MCF 10A (cell line): ENCODE measurements at regions not wholly inside any gene's neighbourhood (a gene's known extent, or its start where the extent isn't known, plus 50 kb on each side); places are given as distances from the start of the nearest gene placed in this dataset.

Source experiments
- BruUV-seq: library from RNA; stranded (reverse); fragments of 400-500 nt; replicated peaks from 2 replicates; lab custom pipeline; 2021; lab: Mats Ljungman, UMichigan
- CTCF ChIA-PET: fragments of 300-600 bp; sonication (Branson Sonifier 250); formaldehyde crosslinking; extraction: SDS; loops from one replicate; lab custom pipeline; 2021; ENCODE audit warnings: antibody characterized with exemption, inconsistent platforms; lab: Yijun Ruan, JAX
- POLR2A ChIA-PET: fragments of 300-600, 350-650 bp; sonication (Branson Sonifier 250); formaldehyde crosslinking; extraction: SDS; loops from one replicate; lab custom pipeline; 2020; ENCODE audit warnings: antibody characterized with exemption, inconsistent platforms; lab: Yijun Ruan, JAX
- DNase-seq: peaks from one replicate; pipeline ENCODE4 v3.0.0-alpha.2; 2018; ENCODE audit not compliant: unreplicated experiment
- H3K27ac Mint-ChIP-seq: one replicate; pipeline ENCODE4 v1.8.0; 2022; ENCODE audit warnings: mild to moderate bottlenecking, low read depth, mixed read lengths; ENCODE audit not compliant: unreplicated experiment
- H3K27me3 Mint-ChIP-seq: one replicate; pipeline ENCODE4 v1.8.0; 2022; ENCODE audit warnings: mixed read lengths; ENCODE audit not compliant: insufficient read depth, unreplicated experiment
- H3K36me3 Mint-ChIP-seq: one replicate; pipeline ENCODE4 v1.8.0; 2022; ENCODE audit warnings: mild to moderate bottlenecking, moderate library complexity, mixed read lengths; ENCODE audit not compliant: insufficient read depth, unreplicated experiment
- H3K4me1 Mint-ChIP-seq: one replicate; pipeline ENCODE4 v1.8.0; 2022; ENCODE audit warnings: mixed read lengths; ENCODE audit not compliant: insufficient read depth, unreplicated experiment
- H3K4me3 Mint-ChIP-seq: one replicate; pipeline ENCODE4 v1.8.0; 2022; ENCODE audit warnings: mild to moderate bottlenecking, moderate library complexity, mixed read lengths; ENCODE audit not compliant: unreplicated experiment
- H3K9me3 Mint-ChIP-seq: one replicate; pipeline ENCODE4 v1.8.0; 2022; ENCODE audit warnings: mixed read lengths; ENCODE audit not compliant: unreplicated experiment
- intact Hi-C: fragments of 100-400 bp; cut with micrococcal nuclease; formaldehyde crosslinking; loops from 2 replicates; pipeline ENCODE4 v1.14.1; 2022
- TF ChIP-seq, protein P1 (sequence below): fragments of 200-600 bp; IDR thresholded peaks from one replicate; pipeline ENCODE4 v1.8.0; 2022; ENCODE audit warnings: antibody characterized with exemption, mild to moderate bottlenecking; ENCODE audit not compliant: unreplicated experiment

DNA sequence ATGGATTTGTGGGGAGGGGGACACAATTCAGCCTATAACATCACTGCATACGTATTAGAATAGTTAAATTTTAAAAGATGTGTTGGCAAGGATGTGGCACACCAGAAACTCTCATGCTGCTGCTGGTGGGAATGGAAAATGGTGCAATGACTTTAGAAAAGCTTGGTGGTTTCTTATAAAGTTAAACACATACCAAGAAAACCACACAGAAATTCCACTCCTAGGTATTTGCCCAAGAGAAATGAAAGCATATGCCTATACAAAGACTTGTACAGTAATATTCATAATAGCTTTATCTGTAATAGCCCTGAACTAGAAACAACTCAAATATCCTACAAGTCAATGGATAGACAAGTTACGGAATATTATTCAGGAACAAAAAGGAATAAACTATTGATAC lies 71.3 kb upstream of the PDHA1 start:
- BruUV-seq, result no TSS peak
- Mint-ChIP-seq H3K4me3 (no peak overlapping the region), H3K9me3 (peaks cover 6% of the 10 kb centered on the region), H3K27ac (no peak overlapping the region), H3K4me1 (no peaks in the 10 kb centered on the region), H3K27me3 (no peaks in the 10 kb centered on the region), H3K36me3 (no peaks in the 10 kb centered on the region)
- TF ChIP-seq, protein P1, sequence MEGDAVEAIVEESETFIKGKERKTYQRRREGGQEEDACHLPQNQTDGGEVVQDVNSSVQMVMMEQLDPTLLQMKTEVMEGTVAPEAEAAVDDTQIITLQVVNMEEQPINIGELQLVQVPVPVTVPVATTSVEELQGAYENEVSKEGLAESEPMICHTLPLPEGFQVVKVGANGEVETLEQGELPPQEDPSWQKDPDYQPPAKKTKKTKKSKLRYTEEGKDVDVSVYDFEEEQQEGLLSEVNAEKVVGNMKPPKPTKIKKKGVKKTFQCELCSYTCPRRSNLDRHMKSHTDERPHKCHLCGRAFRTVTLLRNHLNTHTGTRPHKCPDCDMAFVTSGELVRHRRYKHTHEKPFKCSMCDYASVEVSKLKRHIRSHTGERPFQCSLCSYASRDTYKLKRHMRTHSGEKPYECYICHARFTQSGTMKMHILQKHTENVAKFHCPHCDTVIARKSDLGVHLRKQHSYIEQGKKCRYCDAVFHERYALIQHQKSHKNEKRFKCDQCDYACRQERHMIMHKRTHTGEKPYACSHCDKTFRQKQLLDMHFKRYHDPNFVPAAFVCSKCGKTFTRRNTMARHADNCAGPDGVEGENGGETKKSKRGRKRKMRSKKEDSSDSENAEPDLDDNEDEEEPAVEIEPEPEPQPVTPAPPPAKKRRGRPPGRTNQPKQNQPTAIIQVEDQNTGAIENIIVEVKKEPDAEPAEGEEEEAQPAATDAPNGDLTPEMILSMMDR, result no peak
- intact Hi-C loops, result no loop called here
- CTCF ChIA-PET, result no interaction called here
- POLR2A ChIA-PET, result interaction anchor here (0.6 kb wide), 1 partner anchor 1383 kb away, joined by 3 read pairs; no protein-coding TSS in a partner anchor
- no peak for DNase-seq

DNA sequence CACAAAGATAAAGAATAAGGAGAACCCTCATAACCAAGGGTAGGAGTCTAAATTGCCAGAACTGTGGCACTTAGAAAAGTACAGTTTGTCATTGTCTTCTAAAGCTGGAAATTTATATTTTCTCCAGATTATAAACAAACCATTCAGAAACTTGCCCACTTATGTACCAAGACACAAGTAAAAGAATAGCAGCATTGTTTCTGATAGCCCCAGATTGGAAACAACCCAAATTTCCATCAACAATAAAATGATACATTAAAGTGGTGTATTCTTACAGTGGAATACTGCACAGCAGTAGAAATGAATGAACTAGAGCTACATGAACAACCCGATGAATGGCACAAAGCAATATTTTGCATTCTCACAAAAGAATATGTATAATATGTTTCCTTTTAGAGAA lies 63.1 kb upstream of the PDHA1 start:
- Mint-ChIP-seq H3K9me3 (peaks cover 13% of the 10 kb centered on the region), H3K27ac (no peak overlapping the region), H3K4me1 (no peaks in the 10 kb centered on the region), H3K4me3 (no peak overlapping the region), H3K36me3 (no peaks in the 10 kb centered on the region), H3K27me3 (no peaks in the 10 kb centered on the region)
- TF ChIP-seq, protein P1, result no peak
- CTCF ChIA-PET, result no interaction called here
- BruUV-seq, result no TSS peak
- POLR2A ChIA-PET, result no interaction called here
- intact Hi-C loops, result no loop called here
- no peak for DNase-seq

- ChIA-PET POLR2A (no interaction called here), CTCF (no interaction called here)
- Mint-ChIP-seq H3K27ac (no peak overlapping the region), H3K4me1 (no peaks in the 10 kb centered on the region), H3K27me3 (no peaks in the 10 kb centered on the region), H3K9me3 (peaks cover 11% of the 10 kb centered on the region), H3K4me3 (no peak overlapping the region), H3K36me3 (no peaks in the 10 kb centered on the region)
- BruUV-seq, result no TSS peak
- intact Hi-C loops, result no loop called here
- TF ChIP-seq, protein P1, result no peak
- no peak for DNase-seq
These were observed 62.5 kb upstream of the PDHA1 start for GRCh38 chrX:19281256-19281655.

DNA sequence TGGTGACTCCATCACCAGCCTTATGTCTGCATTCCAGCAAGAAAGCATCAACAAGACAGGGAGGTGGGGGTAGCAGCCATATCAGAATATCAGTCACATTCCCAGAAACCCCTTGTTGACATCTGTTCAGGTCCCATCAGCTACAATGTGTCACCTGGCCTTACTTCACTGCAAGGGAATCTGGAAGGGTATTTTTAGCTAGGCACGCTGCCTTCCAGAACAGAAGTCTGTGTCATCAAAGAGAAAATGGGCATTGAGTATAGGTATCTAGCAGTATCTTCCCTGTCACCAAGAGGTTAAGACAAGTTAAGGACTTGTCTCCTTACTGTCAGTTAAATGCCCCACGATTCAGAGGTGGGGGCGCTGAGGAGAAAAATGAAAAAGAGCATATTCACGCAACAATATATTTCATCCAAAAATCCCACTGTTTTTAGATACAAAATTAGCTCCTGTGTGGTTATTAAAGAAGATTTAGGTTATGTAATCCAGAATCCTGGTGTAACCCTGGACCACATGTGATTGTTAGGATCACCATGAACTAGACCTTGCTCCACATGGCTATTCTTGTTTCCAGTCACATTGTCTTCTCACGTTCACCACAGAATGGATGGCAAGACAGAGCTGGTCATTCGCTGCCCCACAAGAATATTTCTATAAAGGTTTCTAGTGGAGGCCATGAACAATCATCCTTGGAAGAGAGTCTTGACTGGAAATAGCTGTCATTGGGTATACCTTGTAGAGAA lies 60.0 kb upstream of the PDHA1 start:
- BruUV-seq, result no TSS peak
- ChIA-PET POLR2A (no interaction called here), CTCF (no interaction called here)
- H3K36me3 Mint-ChIP-seq, result no peaks in the 10 kb centered on the region
- H3K4me1 Mint-ChIP-seq, result no peaks in the 10 kb centered on the region
- intact Hi-C loops, result no loop called here
- H3K4me3 Mint-ChIP-seq, result no peak overlapping the region
- TF ChIP-seq, protein P1, result no peak
- no peak overlapping the region for H3K27ac Mint-ChIP-seq
- peaks cover 14% of the 10 kb centered on the region for H3K9me3 Mint-ChIP-seq
- DNase-seq, result no peak
- H3K27me3 Mint-ChIP-seq, result no peaks in the 10 kb centered on the region
